OCI-LY1 (cell line): ENCODE measurements at regions not wholly inside any gene's neighbourhood (a gene's known extent, or its start where the extent isn't known, plus 50 kb on each side); places are given as distances from the start of the nearest gene placed in this dataset.

ENCODE experiments used
- H2AFZ ChIP-seq: fragments of 200-600 bp; sonication (generic), shearing (Covaris generic); 2 replicates; pipeline ENCODE4 v1.6.0; 2014; ENCODE audit warnings: antibody characterized with exemption, mild to moderate bottlenecking, low read length
- H3F3A ChIP-seq: fragments of 200-600 bp; sonication (generic), shearing (Covaris generic); 2 replicates; pipeline ENCODE4 v1.6.0; 2014; ENCODE audit warnings: mild to moderate bottlenecking, antibody characterized with exemption, low read length, moderate library complexity; ENCODE audit not compliant: insufficient read depth
- H3K27ac ChIP-seq: fragments of 200-600 bp; sonication (generic); 2 replicates; pipeline ENCODE4 v1.5.1; 2014; ENCODE audit warnings: low read length, mixed run types, mild to moderate bottlenecking, low read depth; ENCODE audit not compliant: poor library complexity, severe bottlenecking
- H3K27me3 ChIP-seq: fragments of 200-600 bp; sonication (generic); 2 replicates; pipeline ENCODE4 v1.6.0; 2014; ENCODE audit warnings: antibody characterized with exemption, mild to moderate bottlenecking, low read length, moderate library complexity; ENCODE audit not compliant: insufficient read depth
- H3K36me3 ChIP-seq: fragments of 200-600 bp; sonication (generic); 2 replicates; pipeline ENCODE4 v1.6.1; 2014; ENCODE audit warnings: mild to moderate bottlenecking, antibody characterized with exemption, low read length, moderate library complexity, mixed read lengths; ENCODE audit not compliant: insufficient read depth
- H3K4me1 ChIP-seq: fragments of 200-600 bp; sonication (generic); 2 replicates; pipeline ENCODE4 v1.5.1; 2014; ENCODE audit warnings: mild to moderate bottlenecking, low read length, moderate library complexity; ENCODE audit not compliant: insufficient read depth, severe bottlenecking
- H3K4me2 ChIP-seq: fragments of 200-600 bp; sonication (generic), shearing (Covaris generic); 2 replicates; pipeline ENCODE4 v1.6.1; 2014; ENCODE audit warnings: low read length
- H3K4me3 ChIP-seq: fragments of 200-600 bp; sonication (generic); 2 replicates; pipeline ENCODE4 v1.5.1; 2014; ENCODE audit warnings: low read length, low read depth, mild to moderate bottlenecking, mixed read lengths; ENCODE audit not compliant: poor library complexity, severe bottlenecking
- H3K79me2 ChIP-seq: fragments of 200-600 bp; shearing (Covaris generic); 2 replicates; pipeline ENCODE4 v1.6.1; 2016; ENCODE audit warnings: mixed run types, low read length, mixed read lengths; ENCODE audit not compliant: insufficient read depth
- H3K9ac ChIP-seq: fragments of 200-600 bp; sonication (generic), shearing (Covaris generic); 2 replicates; pipeline ENCODE4 v1.6.1; 2014; ENCODE audit warnings: mild to moderate bottlenecking, low read length, mixed read lengths
- H3K9me2 ChIP-seq: fragments of 200-600 bp; sonication (generic), shearing (Covaris generic); 2 replicates; pipeline ENCODE4 v1.6.1; 2014; ENCODE audit warnings: low read depth, mild to moderate bottlenecking, low read length, mixed read lengths
- H3K9me3 ChIP-seq: fragments of 200-600 bp; shearing (Covaris generic); 2 replicates; pipeline ENCODE4 v1.6.1; 2014; ENCODE audit warnings: low read length, mixed read lengths
- H4K20me1 ChIP-seq: fragments of 200-600 bp; sonication (generic), shearing (Covaris generic); 2 replicates; pipeline ENCODE4 v1.6.0; 2016; ENCODE audit warnings: mild to moderate bottlenecking, low read length; ENCODE audit not compliant: insufficient read depth
- CTCF ChIP-seq: fragments of 200-600 bp; sonication (generic), shearing (Covaris generic); IDR thresholded peaks from 2 replicates; pipeline ENCODE4 v1.5.1; 2017; ENCODE audit warnings: mild to moderate bottlenecking, antibody characterized with exemption, low read length, moderate library complexity, mixed read lengths
- EZH2 ChIP-seq: fragments of 200-600 bp; sonication (generic), shearing (Covaris generic); IDR thresholded peaks from 2 replicates; pipeline ENCODE4 v1.8.0; 2017; ENCODE audit warnings: borderline replicate concordance, mixed run types, mild to moderate bottlenecking, antibody characterized with exemption, low read length, moderate library complexity, mixed read lengths

GRCh38 chr3:102162251-102162650, 272.6 kb upstream of the ZPLD1 start:
- no peaks in the 10 kb centered on the region for H3F3A ChIP-seq
- no peak overlapping the region for H2AFZ ChIP-seq
- H3K4me1 ChIP-seq, result no peaks in the 10 kb centered on the region
- H3K9me3 ChIP-seq, result no peaks in the 10 kb centered on the region
- H3K9ac ChIP-seq, result no peak overlapping the region
- H3K36me3 ChIP-seq, result no peaks in the 10 kb centered on the region
- no peak overlapping the region for H3K4me2 ChIP-seq
- no peak overlapping the region for H3K27ac ChIP-seq
- no peaks in the 10 kb centered on the region for H3K79me2 ChIP-seq
- H3K9me2 ChIP-seq, result no peaks in the 10 kb centered on the region
- no peak overlapping the region for H3K4me3 ChIP-seq
- H4K20me1 ChIP-seq, result no peaks in the 10 kb centered on the region
- TF ChIP-seq EZH2 (no peak), CTCF (no peak)
- no peaks in the 10 kb centered on the region for H3K27me3 ChIP-seq

- H3K79me2 ChIP-seq, result no peaks in the 10 kb centered on the region
- H3K36me3 ChIP-seq, result no peaks in the 10 kb centered on the region
- TF ChIP-seq EZH2, result no peak
- H3K27ac ChIP-seq, result no peak overlapping the region
- no peaks in the 10 kb centered on the region for H3K9me2 ChIP-seq
- no peak overlapping the region for H3K9ac ChIP-seq
- no peak overlapping the region for H3K4me2 ChIP-seq
- H4K20me1 ChIP-seq, result no peaks in the 10 kb centered on the region
- H3F3A ChIP-seq, result no peaks in the 10 kb centered on the region
- H3K4me1 ChIP-seq, result no peaks in the 10 kb centered on the region
- H2AFZ ChIP-seq, result no peak overlapping the region
- H3K27me3 ChIP-seq, result no peaks in the 10 kb centered on the region
- H3K4me3 ChIP-seq, result no peak overlapping the region
- no peaks in the 10 kb centered on the region for H3K9me3 ChIP-seq
Measured at GRCh38 chr3:102163039-102163817, 271.6 kb upstream of the ZPLD1 start.

GRCh38 chr3:102163818-102164154, 271.0 kb upstream of the ZPLD1 start:
- no peaks in the 10 kb centered on the region for H3K4me1 ChIP-seq
- H3K4me3 ChIP-seq, result no peak overlapping the region
- TF ChIP-seq EZH2 (no peak), CTCF (no peak)
- H4K20me1 ChIP-seq, result no peaks in the 10 kb centered on the region
- H3K9me2 ChIP-seq, result no peaks in the 10 kb centered on the region
- no peaks in the 10 kb centered on the region for H3K79me2 ChIP-seq
- no peaks in the 10 kb centered on the region for H3K36me3 ChIP-seq
- H2AFZ ChIP-seq, result no peak overlapping the region
- H3K9ac ChIP-seq, result no peak overlapping the region
- H3K27ac ChIP-seq, result no peak overlapping the region
- no peak overlapping the region for H3K4me2 ChIP-seq
- H3F3A ChIP-seq, result no peaks in the 10 kb centered on the region
- no peaks in the 10 kb centered on the region for H3K9me3 ChIP-seq
- no peaks in the 10 kb centered on the region for H3K27me3 ChIP-seq

- TF ChIP-seq EZH2, result no peak
- TF ChIP-seq CTCF, result no peak
- H3K4me1 ChIP-seq, result no peaks in the 10 kb centered on the region
- H3K27ac ChIP-seq, result no peak overlapping the region
Measured at GRCh38 chr3:102165367-102165766, 269.4 kb upstream of the ZPLD1 start.

More at GRCh38 chr3:102165367-102165766, 269.4 kb upstream of the ZPLD1 start:
- Histone ChIP-seq H3K4me3 (no peak overlapping the region), H3F3A (no peaks in the 10 kb centered on the region), H3K9me3 (no peaks in the 10 kb centered on the region), H2AFZ (no peak overlapping the region), H3K9me2 (no peaks in the 10 kb centered on the region), H3K27me3 (no peaks in the 10 kb centered on the region), H3K4me2 (no peak overlapping the region), H3K79me2 (no peaks in the 10 kb centered on the region), H3K9ac (no peak overlapping the region), H4K20me1 (no peaks in the 10 kb centered on the region), H3K36me3 (no peaks in the 10 kb centered on the region)
